HG03159 (cell line): ENCODE measurements at regions not wholly inside any gene's neighbourhood (a gene's known extent, or its start where the extent isn't known, plus 50 kb on each side); places are given as distances from the start of the nearest gene placed in this dataset.
A peak's percentile ranks its signal among the peaks of the same experiment; 100 is the strongest.

Source experiments
- ATAC-seq: cut with Tn5 transposase; IDR thresholded peaks from one replicate; pipeline ENCODE4 v1.9.1; 2021; ENCODE audit warnings: mild to moderate bottlenecking, moderate library complexity; ENCODE audit not compliant: unreplicated experiment

- no peak for ATAC-seq
Measured at GRCh38 chr2:155350783-155351580, 652.5 kb downstream of the KCNJ3 start.

- no peak for ATAC-seq
Measured at GRCh38 chr2:155332016-155332415, 633.5 kb downstream of the KCNJ3 start.

GRCh38 chr2:155320236-155320635 is 621.7 kb downstream of the KCNJ3 start:
- no peak for ATAC-seq

- ATAC-seq: no peak
Measured at GRCh38 chr2:155318710-155319109, 620.2 kb downstream of the KCNJ3 start.

GRCh38 chr2:155315768-155316167 is 617.3 kb downstream of the KCNJ3 start:
- ATAC-seq: no peak

- peak; percentile 51 for ATAC-seq
Measured at GRCh38 chr2:155310589-155310988, 612.1 kb downstream of the KCNJ3 start.

GRCh38 chr2:155309483-155309882 is 611.0 kb downstream of the KCNJ3 start:
- ATAC-seq: no peak

GRCh38 chr2:155308367-155309009 is 610.0 kb downstream of the KCNJ3 start:
- no peak for ATAC-seq

- no peak for ATAC-seq
Measured at GRCh38 chr2:155301221-155301620, 602.7 kb downstream of the KCNJ3 start.

GRCh38 chr2:155298001-155298400 is 599.5 kb downstream of the KCNJ3 start:
- no peak for ATAC-seq

- ATAC-seq: no peak
Measured at GRCh38 chr2:155294358-155294757, 595.9 kb downstream of the KCNJ3 start.

- no peak for ATAC-seq
Measured at GRCh38 chr2:155281907-155282306, 583.4 kb downstream of the KCNJ3 start.

GRCh38 chr2:155273323-155273722 is 574.8 kb downstream of the KCNJ3 start:
- ATAC-seq: no peak

- ATAC-seq: no peak
Measured at GRCh38 chr2:155266583-155266982, 568.1 kb downstream of the KCNJ3 start.

GRCh38 chr2:155266109-155266508 is 567.6 kb downstream of the KCNJ3 start:
- no peak for ATAC-seq

GRCh38 chr2:155256803-155257202 is 558.3 kb downstream of the KCNJ3 start:
- no peak for ATAC-seq

- peak; percentile 80 for ATAC-seq
Measured at GRCh38 chr2:155250800-155251199, 552.3 kb downstream of the KCNJ3 start.

GRCh38 chr2:155240176-155240575 is 541.7 kb downstream of the KCNJ3 start:
- ATAC-seq: no peak

- no peak for ATAC-seq
Measured at GRCh38 chr2:155235710-155236109, 537.2 kb downstream of the KCNJ3 start.

GRCh38 chr2:155223781-155224406 is 525.4 kb downstream of the KCNJ3 start:
- peak; percentile 52 for ATAC-seq

GRCh38 chr2:155218945-155219344 is 520.5 kb downstream of the KCNJ3 start:
- ATAC-seq: peak; percentile 59
